Muscle of arm (tissue), 1 donor: ENCODE measurements at regions not wholly inside any gene's neighbourhood (a gene's known extent, or its start where the extent isn't known, plus 50 kb on each side); places are given as distances from the start of the nearest gene placed in this dataset.

Experiments
- DNase-seq: peaks from one replicate; pipeline ENCODE4 v3.0.0-alpha.2; 2013

DNA sequence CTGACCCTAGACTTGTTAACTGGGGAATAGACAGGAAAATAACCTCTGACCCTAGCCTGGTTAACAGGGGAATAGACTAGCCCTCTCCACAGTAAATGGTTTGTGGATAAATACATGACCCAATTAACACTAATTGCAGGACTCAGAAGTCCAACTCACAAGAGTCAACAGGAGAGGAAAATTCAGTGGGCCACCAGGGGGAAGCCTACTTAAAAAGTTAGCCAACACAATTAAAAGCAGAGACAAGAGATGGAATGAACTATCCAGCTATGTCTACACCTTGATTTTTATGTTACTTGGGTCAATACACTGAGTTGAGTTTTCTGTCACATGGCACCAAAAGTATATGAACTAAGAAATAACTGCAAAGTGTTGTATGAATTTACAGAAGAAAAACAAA lies 158.8 kb upstream of the SLC39A10 start:
- DNase-seq: no peak

DNA sequence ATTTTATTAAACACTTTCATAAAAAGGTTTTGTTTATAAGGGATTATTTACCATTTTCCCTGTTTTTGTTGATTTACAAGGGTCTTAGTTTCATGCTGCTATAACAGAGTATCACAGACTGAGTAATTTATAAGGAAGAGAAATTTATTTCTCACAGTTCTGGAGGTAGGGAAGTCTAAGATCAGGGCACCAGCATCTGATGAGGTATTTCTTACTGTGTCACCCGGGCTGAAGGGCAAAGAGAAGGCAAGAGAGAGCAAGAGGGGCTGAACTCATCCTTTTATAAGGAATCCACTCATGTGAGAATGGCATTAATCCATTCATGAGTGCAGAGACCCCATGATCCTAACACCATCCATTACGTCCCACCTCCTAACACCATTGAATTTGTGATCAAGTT lies 160.0 kb upstream of the SLC39A10 start:
- no peak for DNase-seq

DNA sequence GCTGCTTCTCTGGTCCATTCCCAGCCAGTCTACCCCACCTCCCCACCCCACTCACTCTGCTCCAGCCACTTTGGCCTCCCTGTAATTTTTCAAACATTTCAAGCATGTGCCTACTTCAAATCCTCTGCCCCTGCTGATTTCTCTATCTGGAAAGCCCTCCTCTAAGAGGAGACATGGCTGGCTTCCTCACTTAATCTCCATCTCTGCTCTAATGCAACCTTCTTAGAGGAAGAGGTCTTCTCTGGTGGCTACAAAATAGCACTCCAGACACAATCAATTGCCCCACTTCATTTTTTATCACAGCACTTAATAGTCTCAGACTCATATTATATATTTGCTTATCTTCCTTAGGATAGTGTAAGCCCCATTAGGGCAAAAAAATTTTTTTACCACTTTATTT lies 161.1 kb upstream of the SLC39A10 start:
- DNase-seq: no peak

GRCh38 chr2:195495351-195495750 lies 161.7 kb upstream of the SLC39A10 start:
- no peak for DNase-seq

GRCh38 chr2:195494451-195494850 lies 162.6 kb upstream of the SLC39A10 start:
- DNase-seq: no peak

- DNase-seq: no peak
Measured at GRCh38 chr2:195493416-195493815, 163.6 kb upstream of the SLC39A10 start.

GRCh38 chr2:195490319-195490718 lies 166.7 kb upstream of the SLC39A10 start:
- DNase-seq: no peak

DNA sequence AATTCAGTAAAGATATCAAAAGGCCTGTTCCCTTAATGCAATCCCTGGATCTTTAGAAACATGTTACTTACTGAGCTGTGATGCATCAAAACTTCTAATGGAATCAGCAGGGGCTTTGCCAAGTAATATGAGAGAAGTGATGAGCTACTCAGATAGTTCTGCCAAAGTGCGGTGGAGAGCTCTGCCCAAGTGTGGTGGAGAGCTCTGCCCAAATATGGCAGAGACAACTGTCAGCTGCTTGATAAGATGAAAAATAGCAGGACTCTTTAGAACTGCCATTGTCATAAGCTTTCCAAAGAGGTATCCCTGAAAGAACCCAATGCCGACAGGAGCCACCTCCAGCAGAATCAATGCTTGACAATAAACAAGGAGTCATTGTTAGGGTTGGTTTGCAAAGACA lies 167.9 kb upstream of the SLC39A10 start:
- DNase-seq: no peak

GRCh38 chr2:195488567-195488966 lies 168.5 kb upstream of the SLC39A10 start:
- DNase-seq: no peak

GRCh38 chr2:195486987-195487644 lies 169.9 kb upstream of the SLC39A10 start:
- DNase-seq: no peak

- no peak for DNase-seq
Measured at GRCh38 chr2:195486520-195486919, 170.5 kb upstream of the SLC39A10 start.

DNA sequence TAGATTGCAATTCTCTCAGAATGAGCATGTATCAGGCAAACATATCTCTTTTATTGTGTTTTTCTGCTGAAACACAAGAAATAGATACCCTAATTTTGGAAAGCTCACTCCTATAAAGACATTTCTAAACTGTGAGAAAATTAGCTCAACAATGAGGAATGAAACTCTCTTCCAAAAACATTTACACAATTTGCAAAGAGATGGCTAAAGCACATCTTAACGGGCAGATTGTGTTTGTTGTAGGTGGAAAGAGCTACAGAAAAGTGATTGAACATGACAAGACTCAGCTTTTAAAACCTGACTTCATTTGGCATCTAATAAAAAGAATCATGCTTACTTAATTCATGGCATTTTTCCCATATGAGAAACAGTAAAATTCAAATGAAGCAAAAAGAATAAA lies 175.0 kb upstream of the SLC39A10 start:
- no peak for DNase-seq

DNA sequence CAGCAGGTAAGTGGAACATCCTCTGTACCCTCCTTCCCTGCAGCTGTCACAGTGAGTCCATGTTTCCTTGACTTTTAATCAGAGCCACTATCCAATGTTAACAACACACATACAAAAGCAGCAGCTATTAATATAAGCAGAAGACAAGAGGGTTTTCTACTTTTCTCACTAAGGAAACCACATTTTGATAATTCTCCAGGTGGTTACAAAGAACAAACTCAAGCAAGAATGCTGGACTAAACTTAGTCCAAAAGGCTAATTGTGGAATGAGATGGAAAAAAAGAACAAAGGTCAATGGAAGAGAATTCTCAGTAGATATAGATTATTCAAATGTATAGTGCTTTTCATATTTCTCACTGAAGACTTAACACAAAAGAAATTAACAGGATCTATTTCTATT lies 176.9 kb upstream of the SLC39A10 start:
- DNase-seq: no peak

DNA sequence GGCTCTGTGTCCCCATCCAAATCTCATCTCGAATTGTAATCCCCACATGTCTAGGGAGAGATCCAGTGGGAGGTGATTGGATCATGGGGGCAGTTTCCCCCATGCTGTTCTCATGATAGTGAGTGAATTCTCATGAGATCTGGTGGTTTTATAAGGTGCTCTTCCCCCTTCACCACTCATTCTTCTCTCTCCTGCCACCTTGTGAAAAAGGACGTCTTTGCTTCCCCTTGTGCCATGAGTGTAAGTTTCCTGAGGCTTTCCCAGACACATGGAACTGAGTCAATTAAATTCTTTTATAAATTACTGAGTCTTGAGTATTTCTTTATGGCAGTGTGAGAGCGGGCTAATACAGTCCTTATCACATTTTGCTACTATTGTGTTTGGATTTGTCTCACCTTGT lies 177.6 kb upstream of the SLC39A10 start:
- no peak for DNase-seq

DNA sequence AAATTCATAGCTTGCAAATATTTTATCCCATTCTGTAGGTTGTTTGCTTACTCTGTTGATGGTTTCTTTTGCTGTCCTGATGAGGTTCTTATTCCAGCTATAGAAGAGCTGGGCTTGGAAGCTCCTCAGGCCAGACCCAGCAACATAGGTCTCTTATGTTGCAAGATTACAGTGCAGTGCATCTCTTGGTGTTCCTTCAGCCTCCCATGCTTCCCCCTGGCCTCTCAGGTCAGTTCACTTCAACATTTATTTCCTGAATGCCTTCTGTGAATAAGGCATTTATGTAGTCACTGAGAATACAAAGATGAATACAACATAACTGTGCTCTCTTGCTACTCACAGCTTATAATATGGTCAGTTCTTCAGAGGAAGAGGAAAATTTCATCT lies 179.0 kb upstream of the SLC39A10 start:
- DNase-seq: no peak

GRCh38 chr2:195477248-195477995 lies 179.6 kb upstream of the SLC39A10 start:
- no peak for DNase-seq

- no peak for DNase-seq
Measured at GRCh38 chr2:195475336-195475735, 181.7 kb upstream of the SLC39A10 start.

DNA sequence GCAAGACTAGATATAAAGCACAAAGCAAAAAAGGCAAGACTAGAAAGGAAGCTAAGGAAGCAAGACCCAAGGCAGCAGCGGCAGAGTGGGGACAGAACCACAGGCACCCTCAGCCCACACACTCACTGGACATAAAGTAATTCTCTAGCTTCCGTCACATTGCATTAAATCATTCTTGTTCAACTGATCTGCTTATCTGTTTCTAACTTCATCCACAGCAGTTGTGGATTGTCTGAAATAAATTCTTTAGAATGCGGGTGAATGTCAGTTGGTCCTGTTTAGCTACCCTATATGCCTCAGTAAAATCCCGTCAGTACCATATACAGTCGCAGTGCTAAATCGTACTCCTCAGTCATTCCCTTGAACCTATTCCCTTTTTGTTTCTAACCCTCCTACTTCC lies 183.2 kb upstream of the SLC39A10 start:
- DNase-seq: no peak

DNA sequence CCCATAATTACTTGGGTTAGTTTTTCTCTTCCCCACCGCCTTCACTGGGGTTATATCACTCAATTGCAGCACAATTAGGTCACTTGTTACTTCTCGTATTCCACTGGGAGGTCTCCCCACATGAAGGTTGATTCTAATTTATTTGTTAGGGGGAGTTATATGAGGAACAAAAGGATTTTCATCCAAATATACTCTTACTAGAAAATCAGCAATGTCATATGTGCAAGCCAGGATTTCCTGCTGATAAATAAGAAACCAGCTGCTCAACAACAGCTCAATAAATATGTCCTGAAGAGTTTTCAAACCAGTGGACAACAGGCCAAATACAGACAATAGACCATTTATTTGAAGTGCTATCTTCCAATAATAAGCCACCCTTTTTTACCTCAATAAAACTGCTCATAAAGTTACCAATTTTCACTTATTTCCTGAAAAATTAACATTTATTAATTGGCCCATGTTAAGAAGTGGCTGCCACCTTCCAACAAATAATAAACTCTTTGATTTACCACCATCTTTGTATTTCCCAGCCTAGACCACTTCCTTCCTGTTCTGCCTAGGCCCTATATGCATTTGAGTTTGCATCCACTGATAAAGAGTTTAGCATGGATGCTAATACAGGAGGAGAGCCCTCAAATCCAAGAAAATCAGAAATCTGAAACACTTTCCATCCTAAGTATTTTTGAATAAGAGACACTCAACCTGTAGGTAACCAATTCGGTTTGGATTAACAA lies 184.4 kb upstream of the SLC39A10 start:
- DNase-seq: no peak

DNA sequence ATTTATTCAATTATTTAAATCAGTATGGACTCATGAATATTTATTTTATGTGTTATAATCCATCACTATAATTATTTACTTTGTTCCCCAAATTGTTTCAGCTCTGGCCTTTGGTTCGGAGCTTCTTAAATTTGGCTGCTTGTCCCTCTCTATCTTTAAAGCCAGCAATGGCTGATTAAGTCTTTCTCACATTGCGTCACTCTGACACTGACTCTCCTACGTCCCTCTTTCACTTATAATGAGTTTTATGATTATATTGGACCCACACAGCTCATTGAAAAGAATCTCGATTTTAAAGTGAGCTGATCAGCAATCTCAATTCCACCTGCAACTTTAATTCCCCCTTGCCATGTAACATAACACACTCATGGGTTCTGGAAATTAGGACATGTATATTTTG lies 185.2 kb upstream of the SLC39A10 start:
- no peak for DNase-seq

- DNase-seq: no peak
Measured at GRCh38 chr2:195471163-195471562, 185.9 kb upstream of the SLC39A10 start.

DNA sequence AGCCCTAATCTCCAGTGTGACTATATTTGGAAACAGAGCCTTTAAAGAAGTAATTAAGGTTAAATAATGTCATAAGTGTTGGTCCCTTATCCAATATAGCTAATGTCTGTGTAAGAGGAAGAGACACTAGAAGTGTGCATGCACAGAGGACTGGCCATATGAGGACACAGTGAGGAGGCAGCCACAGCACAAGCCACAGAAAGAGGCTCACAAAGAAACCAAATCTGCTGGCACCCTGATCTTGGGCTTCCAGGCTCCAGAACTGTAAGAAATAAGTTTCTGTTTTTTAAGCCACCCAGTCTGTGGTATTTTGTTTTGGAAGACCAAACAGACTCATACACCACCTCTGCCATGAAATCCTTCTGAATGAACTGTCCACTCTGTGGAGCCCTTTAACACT lies 186.4 kb upstream of the SLC39A10 start:
- DNase-seq: no peak

DNA sequence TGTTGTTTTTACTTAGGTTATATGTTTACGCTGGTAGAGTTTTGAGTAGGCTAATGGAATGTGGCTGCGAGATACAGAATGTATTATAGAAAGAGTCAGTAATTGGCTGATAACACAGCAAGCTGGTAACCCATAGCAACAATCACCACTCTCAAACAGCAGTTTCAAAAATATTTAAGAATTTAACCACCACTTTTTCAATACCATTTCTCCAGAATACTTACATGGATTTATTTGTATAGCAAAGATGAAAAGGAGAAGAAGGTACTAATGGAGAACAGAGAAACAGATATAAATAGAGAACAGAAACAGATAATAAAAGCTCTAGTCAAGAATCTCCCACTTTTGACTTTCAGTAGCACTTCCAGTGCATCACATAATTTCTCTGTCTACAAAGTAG lies 188.3 kb upstream of the SLC39A10 start:
- no peak for DNase-seq
